ENCODE measurements at regions not wholly inside any gene's neighbourhood (a gene's known extent, or its start where the extent isn't known, plus 50 kb on each side); places are given as distances from the start of the nearest gene placed in this dataset.
"Not testable (repeated sequence)": the region's sequence is repeated elsewhere in the genome, so short reads cannot be mapped to it uniquely, and the experiment has no call there.

DNA sequence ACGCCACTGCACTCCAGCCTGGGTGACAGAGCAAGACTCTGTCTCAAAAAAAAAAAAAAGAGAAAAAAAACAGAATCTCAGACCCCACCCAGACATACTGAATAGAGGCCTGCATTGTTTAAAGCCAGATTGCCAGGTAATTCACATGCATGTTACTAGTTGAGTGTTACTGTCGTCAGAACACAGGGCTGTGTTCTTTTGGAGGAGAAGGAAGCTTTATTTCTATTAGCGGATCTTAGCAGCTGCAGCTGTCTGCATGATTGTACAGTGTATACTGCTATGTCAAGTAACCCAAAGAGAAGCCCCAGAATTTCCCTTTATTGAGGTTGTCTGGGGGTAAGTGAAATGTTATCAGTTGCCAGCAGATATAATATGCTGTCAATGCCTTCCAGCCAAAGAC is 496.6 kb upstream of the NAALADL2 start:
- no peak for DNase-seq (ENCODE audit: low read depth)
- no peak overlapping the region for H3K4me3 ChIP-seq (ENCODE audit: low read depth, low read length)
- TF ChIP-seq, protein P1, sequence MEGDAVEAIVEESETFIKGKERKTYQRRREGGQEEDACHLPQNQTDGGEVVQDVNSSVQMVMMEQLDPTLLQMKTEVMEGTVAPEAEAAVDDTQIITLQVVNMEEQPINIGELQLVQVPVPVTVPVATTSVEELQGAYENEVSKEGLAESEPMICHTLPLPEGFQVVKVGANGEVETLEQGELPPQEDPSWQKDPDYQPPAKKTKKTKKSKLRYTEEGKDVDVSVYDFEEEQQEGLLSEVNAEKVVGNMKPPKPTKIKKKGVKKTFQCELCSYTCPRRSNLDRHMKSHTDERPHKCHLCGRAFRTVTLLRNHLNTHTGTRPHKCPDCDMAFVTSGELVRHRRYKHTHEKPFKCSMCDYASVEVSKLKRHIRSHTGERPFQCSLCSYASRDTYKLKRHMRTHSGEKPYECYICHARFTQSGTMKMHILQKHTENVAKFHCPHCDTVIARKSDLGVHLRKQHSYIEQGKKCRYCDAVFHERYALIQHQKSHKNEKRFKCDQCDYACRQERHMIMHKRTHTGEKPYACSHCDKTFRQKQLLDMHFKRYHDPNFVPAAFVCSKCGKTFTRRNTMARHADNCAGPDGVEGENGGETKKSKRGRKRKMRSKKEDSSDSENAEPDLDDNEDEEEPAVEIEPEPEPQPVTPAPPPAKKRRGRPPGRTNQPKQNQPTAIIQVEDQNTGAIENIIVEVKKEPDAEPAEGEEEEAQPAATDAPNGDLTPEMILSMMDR (IDR thresholded peaks at IDR 0.05; ENCODE audit: low read depth, low read length, missing control alignments): no peak
- in situ Hi-C loops (cut with HindIII; ENCODE audit: low sequenced_read_pairs): no loop called here

- TF ChIP-seq, protein P1 (IDR thresholded peaks at IDR 0.05; ENCODE audit: low read depth, low read length, missing control alignments): no peak
- in situ Hi-C loops (cut with HindIII; ENCODE audit: low sequenced_read_pairs): no loop called here
- no peak overlapping the region for H3K4me3 ChIP-seq (ENCODE audit: low read depth, low read length)
- DNase-seq (ENCODE audit: low read depth): peak; percentile 27
These were observed 495.9 kb upstream of the NAALADL2 start for GRCh38 chr3:174363256-174363655.

GRCh38 chr3:174365796-174366195 is 493.3 kb upstream of the NAALADL2 start:
- DNase-seq (ENCODE audit: low read depth): no peak
- no peak overlapping the region for H3K4me3 ChIP-seq (ENCODE audit: low read depth, low read length)
- in situ Hi-C loops (cut with HindIII; ENCODE audit: low sequenced_read_pairs): no loop called here
- TF ChIP-seq, protein P1 (IDR thresholded peaks at IDR 0.05; ENCODE audit: low read depth, low read length, missing control alignments): no peak

- in situ Hi-C loops (cut with HindIII; ENCODE audit: low sequenced_read_pairs): not testable (repeated sequence)
These were observed 492.2 kb upstream of the NAALADL2 start for GRCh38 chr3:174366904-174367303.

GRCh38 chr3:174376346-174376745 is 482.8 kb upstream of the NAALADL2 start:
- H3K4me3 ChIP-seq (ENCODE audit: low read depth, low read length): no peak overlapping the region
- in situ Hi-C loops (cut with HindIII; ENCODE audit: low sequenced_read_pairs): no loop called here
- TF ChIP-seq, protein P1 (IDR thresholded peaks at IDR 0.05; ENCODE audit: low read depth, low read length, missing control alignments): no peak
- no peak for DNase-seq (ENCODE audit: low read depth)

More at GRCh38 chr3:174366904-174367303, 492.2 kb upstream of the NAALADL2 start:
- not testable (repeated sequence) for H3K4me3 ChIP-seq (ENCODE audit: low read depth, low read length); DNase-seq (ENCODE audit: low read depth)

DNA sequence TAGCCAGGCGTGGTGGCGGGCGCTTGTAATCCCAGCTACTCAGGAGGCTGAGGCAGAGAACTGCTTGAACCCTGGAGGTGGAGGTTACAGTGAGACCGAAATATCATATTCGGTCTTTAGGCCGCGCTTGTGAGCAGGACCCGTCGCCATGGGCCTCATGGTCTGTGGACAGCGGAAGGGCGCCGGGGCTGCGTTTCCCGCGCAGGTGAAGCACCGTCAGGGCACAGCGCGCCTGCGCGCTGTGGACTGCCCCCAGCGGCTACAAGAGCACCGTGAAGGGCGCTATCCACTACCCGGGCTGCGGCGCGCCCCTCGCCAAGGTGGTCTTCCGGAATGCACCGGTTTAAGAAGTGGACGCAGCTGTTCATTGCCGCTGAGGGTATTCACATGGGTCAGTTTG is 482.0 kb upstream of the NAALADL2 start:
- TF ChIP-seq, protein P1 (IDR thresholded peaks at IDR 0.05; ENCODE audit: low read depth, low read length, missing control alignments): no peak
- no peak overlapping the region for H3K4me3 ChIP-seq (ENCODE audit: low read depth, low read length)
- in situ Hi-C loops (cut with HindIII; ENCODE audit: low sequenced_read_pairs): no loop called here
- no peak for DNase-seq (ENCODE audit: low read depth)

GRCh38 chr3:174377684-174378083 is 481.4 kb upstream of the NAALADL2 start:
- TF ChIP-seq, protein P1 (IDR thresholded peaks at IDR 0.05; ENCODE audit: low read depth, low read length, missing control alignments): no peak
- in situ Hi-C loops (cut with HindIII; ENCODE audit: low sequenced_read_pairs): no loop called here
- DNase-seq (ENCODE audit: low read depth): no peak
- H3K4me3 ChIP-seq (ENCODE audit: low read depth, low read length): no peak overlapping the region

Data from astrocyte of the cerebellum (primary cell).